SJSA1 (cell line): ENCODE measurements at regions not wholly inside any gene's neighbourhood (a gene's known extent, or its start where the extent isn't known, plus 50 kb on each side); places are given as distances from the start of the nearest gene placed in this dataset.
"Not testable (repeated sequence)": the region's sequence is repeated elsewhere in the genome, so short reads cannot be mapped to it uniquely, and the experiment has no call there.

Experiments used
- DNase-seq, 2 experiments: peaks; one replicate each; pipeline ENCODE4 v3.0.0-alpha.2; 2015 to 2020; ENCODE audit warnings: low spot score in 2 of 2, low read depth in 1 of 2
- H3K27ac ChIP-seq: fragments of 250-450 bp; sonication (Bioruptor Pico); 2 replicates; pipeline ENCODE4 v1.5.1; 2020; ENCODE audit warnings: mild to moderate bottlenecking, moderate library complexity
- H3K27me3 ChIP-seq: fragments of 250-450 bp; sonication (Bioruptor Pico); replicated peaks from 2 replicates; pipeline ENCODE4 v1.5.1; 2020; ENCODE audit warnings: mild to moderate bottlenecking, moderate library complexity
- H3K36me3 ChIP-seq: fragments of 250-450 bp; sonication (Bioruptor Pico); 2 replicates; pipeline ENCODE4 v1.5.1; 2020; ENCODE audit warnings: mild to moderate bottlenecking
- H3K4me1 ChIP-seq: fragments of 250-450 bp; sonication (Bioruptor Pico); replicated peaks from 2 replicates; pipeline ENCODE4 v1.6.1; 2021; ENCODE audit warnings: mild to moderate bottlenecking
- H3K4me3 ChIP-seq: fragments of 250-450 bp; sonication (Bioruptor Pico); 2 replicates; pipeline ENCODE4 v1.5.1; 2020; ENCODE audit warnings: mild to moderate bottlenecking
- H3K9me3 ChIP-seq: fragments of 250-450 bp; sonication (Bioruptor Pico); replicated peaks from 2 replicates; pipeline ENCODE4 v1.5.1; 2020; ENCODE audit warnings: mild to moderate bottlenecking

GRCh38 chr5:43804041-43804440, 201.1 kb downstream of the NNT start:
- peaks cover 30% of the 10 kb centered on the region for H3K4me1 ChIP-seq
- no peak overlapping the region for H3K27ac ChIP-seq
- no peaks in the 10 kb centered on the region for H3K36me3 ChIP-seq
- H3K27me3 ChIP-seq, result no peaks in the 10 kb centered on the region
- no peak overlapping the region for H3K4me3 ChIP-seq
- DNase-seq, result peak in 1 of 2 experiments; percentile 24
- no peaks in the 10 kb centered on the region for H3K9me3 ChIP-seq

DNA sequence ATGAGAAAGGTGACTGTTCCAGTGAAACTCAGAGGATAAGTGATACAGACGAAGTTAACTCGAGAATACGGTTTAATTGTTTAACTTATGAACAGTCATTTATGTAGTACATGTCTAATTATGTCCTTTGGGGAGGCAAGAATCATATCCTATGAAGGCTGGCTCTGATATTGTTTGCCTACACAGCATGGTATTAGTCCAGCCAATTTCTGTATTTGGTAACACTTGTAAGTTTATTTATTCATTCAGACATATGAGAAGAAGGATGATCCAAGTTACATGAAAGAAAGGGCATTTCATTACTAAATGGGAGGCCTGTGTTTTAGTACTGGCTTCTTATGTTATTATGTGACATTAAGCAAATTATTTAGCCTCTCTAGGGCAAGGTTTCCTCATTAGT, 199.7 kb downstream of the NNT start:
- no peaks in the 10 kb centered on the region for H3K9me3 ChIP-seq
- peaks cover 30% of the 10 kb centered on the region for H3K4me1 ChIP-seq
- H3K4me3 ChIP-seq, result no peak overlapping the region
- H3K36me3 ChIP-seq, result no peaks in the 10 kb centered on the region
- H3K27me3 ChIP-seq, result no peaks in the 10 kb centered on the region
- peak overlapping the region; percentile 36 for H3K27ac ChIP-seq
- no peak for DNase-seq

DNA sequence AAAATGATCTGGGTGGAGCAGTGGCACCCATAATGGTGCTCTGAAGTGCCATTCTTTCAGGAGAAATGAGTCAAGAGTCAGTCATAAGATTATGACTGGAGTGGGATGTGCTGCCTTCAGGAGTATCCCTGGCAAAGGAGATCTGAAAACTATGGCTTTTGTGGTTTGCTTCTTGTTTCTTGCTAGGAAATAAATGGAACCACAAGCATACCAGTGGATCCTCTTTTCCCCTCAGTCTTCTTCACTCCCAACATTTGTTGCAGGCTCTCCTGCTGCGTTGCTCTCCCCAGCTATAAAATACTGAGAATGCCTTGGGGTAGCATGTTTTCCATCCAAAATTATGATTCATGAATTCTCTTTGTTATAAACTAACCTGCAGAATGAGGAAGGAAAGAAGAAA, 199.1 kb downstream of the NNT start:
- peaks cover 30% of the 10 kb centered on the region for H3K4me1 ChIP-seq
- H3K9me3 ChIP-seq, result no peaks in the 10 kb centered on the region
- peak; percentile 54 to 82 for DNase-seq
- H3K36me3 ChIP-seq, result no peaks in the 10 kb centered on the region
- no peak overlapping the region for H3K4me3 ChIP-seq
- H3K27ac ChIP-seq, result peak overlapping the region; percentile 36
- H3K27me3 ChIP-seq, result no peaks in the 10 kb centered on the region

DNA sequence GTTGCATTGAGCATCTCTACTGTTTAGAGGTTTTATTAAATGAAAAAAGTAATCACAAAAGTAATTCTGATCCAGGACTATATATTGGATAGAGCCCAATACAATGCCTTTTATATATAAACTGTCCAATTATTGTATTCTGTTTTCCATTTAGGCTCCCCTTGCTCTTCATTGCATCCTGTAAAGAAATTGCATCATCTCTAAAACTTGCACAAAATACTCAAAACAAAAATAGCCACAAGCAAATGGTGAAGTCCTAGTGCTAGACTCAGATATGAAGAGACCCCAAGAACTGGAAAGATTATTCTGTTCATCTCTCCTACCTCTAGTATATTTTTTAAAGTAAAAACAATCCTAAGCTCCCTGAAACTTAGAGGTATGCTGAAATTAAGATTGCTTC, 195.8 kb downstream of the NNT start:
- no peak for DNase-seq
- Histone ChIP-seq H3K27ac (no peak overlapping the region), H3K4me3 (no peak overlapping the region)

GRCh38 chr5:43791880-43792279, 188.9 kb downstream of the NNT start:
- peaks cover 10% of the 10 kb centered on the region; the same call in 1 of the 2 replicates for H3K9me3 ChIP-seq
- not testable (repeated sequence) for H3K27ac ChIP-seq, DNase-seq, H3K4me1 ChIP-seq, H3K4me3 ChIP-seq, H3K27me3 ChIP-seq, H3K36me3 ChIP-seq

More for the DNA sequence above, 195.8 kb downstream of the NNT start:
- Histone ChIP-seq H3K36me3 (no peaks in the 10 kb centered on the region), H3K9me3 (no peaks in the 10 kb centered on the region), H3K4me1 (peaks cover 23% of the 10 kb centered on the region), H3K27me3 (no peaks in the 10 kb centered on the region)

GRCh38 chr5:43785198-43785597, 182.2 kb downstream of the NNT start:
- H3K27ac ChIP-seq, result no peak overlapping the region
- H3K4me1 ChIP-seq, result no peaks in the 10 kb centered on the region
- DNase-seq, result no peak

DNA sequence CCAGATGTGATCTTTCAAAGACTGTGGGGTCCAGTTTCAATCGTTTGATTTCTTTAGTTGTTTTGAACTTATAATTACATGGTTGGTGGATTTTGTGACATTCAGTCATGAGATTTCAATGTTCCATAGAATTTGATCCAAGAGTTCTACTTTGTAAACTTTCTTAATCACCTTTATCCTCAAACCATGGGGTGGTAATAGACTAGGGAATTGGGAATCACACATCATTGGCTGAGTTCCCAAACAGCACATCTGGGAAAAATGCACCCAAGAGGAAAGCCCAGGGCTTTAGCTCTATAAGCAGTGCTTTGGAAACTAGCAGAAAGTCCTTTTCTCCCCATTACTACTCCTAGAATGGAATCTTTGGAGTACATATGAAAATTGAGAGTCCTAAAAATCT, 177.6 kb downstream of the NNT start:
- no peaks in the 10 kb centered on the region for H3K36me3 ChIP-seq
- H3K4me3 ChIP-seq, result no peak overlapping the region
- no peaks in the 10 kb centered on the region for H3K27me3 ChIP-seq
- no peak for DNase-seq
- H3K9me3 ChIP-seq, result no peaks in the 10 kb centered on the region
- H3K4me1 ChIP-seq, result no peaks in the 10 kb centered on the region
- no peak overlapping the region for H3K27ac ChIP-seq

More at GRCh38 chr5:43785198-43785597, 182.2 kb downstream of the NNT start:
- Histone ChIP-seq H3K27me3 (no peaks in the 10 kb centered on the region), H3K4me3 (no peak overlapping the region), H3K36me3 (no peaks in the 10 kb centered on the region), H3K9me3 (peaks cover 6% of the 10 kb centered on the region; the same call in 1 of the 2 replicates)

GRCh38 chr5:43774881-43775399, 172.0 kb downstream of the NNT start:
- no peaks in the 10 kb centered on the region for H3K36me3 ChIP-seq
- DNase-seq, result no peak

GRCh38 chr5:43773478-43773844, 170.5 kb downstream of the NNT start:
- DNase-seq, result peak in 1 of 2 experiments; percentile 89
- Histone ChIP-seq H3K9me3 (no peaks in the 10 kb centered on the region), H3K4me1 (peaks cover 39% of the 10 kb centered on the region), H3K27ac (peak overlapping the region; percentile 99), H3K4me3 (no peak overlapping the region), H3K27me3 (no peaks in the 10 kb centered on the region), H3K36me3 (no peaks in the 10 kb centered on the region)

More at GRCh38 chr5:43774881-43775399, 172.0 kb downstream of the NNT start:
- H3K27ac ChIP-seq, result peak overlapping the region; percentile 99
- no peak overlapping the region for H3K4me3 ChIP-seq
- peaks cover 39% of the 10 kb centered on the region for H3K4me1 ChIP-seq
- H3K9me3 ChIP-seq, result no peaks in the 10 kb centered on the region
- no peaks in the 10 kb centered on the region for H3K27me3 ChIP-seq

DNA sequence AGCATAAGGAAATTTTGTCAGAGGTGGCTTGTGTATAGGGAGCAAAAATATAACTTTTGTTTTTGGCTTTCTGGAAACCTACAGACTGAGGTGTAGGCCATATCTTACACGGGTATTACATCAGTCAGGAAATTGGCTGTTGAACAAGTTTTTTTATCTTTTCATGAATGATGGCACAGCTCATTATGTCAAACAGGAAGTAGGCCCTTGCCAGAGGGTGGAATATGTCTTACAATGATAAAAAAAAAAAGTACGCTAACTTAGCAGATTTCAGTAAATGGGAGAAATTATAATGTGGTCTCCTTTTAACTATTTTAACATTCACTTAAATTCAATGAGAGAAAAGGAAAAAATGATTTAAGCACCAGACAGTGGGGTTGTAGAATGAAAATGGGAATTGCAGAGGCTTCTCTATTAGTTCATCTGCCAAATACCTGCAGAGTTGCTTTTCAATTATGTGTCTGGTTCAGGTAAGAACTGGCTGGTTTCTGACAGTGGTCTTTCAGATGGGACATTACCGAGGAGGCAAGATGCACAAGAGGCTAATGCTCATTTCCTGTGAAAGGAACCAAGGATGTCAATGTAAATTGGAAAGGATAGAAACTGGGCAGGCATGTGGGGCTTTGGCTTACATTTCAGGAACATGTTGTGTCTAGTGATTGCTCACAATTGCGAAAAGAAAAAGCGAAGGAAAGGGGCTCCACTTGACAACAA, 169.9 kb downstream of the NNT start:
- Histone ChIP-seq H3K9me3 (no peaks in the 10 kb centered on the region), H3K36me3 (no peaks in the 10 kb centered on the region), H3K27ac (peak overlapping the region; percentile 99), H3K4me3 (no peak overlapping the region), H3K4me1 (peaks cover 39% of the 10 kb centered on the region), H3K27me3 (no peaks in the 10 kb centered on the region)
- peak in 1 of 2 experiments; percentile 86 for DNase-seq

DNA sequence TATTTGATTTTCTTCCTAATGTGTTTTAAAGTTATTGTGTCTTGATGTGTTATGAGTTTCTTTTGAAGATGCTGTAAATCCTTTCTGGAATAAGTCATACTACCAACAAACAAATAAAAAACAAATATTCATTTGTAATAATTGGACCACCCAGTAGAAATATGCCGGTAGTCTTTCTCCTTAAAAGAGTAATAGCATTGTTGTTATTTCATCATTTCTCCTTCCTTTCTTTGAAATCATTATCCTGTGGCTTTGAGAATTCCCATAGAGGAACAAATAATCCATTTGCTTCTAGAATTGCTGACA, 169.4 kb downstream of the NNT start:
- peak in 1 of 2 experiments; percentile 86 for DNase-seq
- no peak overlapping the region for H3K4me3 ChIP-seq
- no peaks in the 10 kb centered on the region for H3K27me3 ChIP-seq
- H3K36me3 ChIP-seq, result no peaks in the 10 kb centered on the region
- peaks cover 39% of the 10 kb centered on the region for H3K4me1 ChIP-seq
- peak overlapping the region; percentile 99 for H3K27ac ChIP-seq
- no peaks in the 10 kb centered on the region for H3K9me3 ChIP-seq

DNA sequence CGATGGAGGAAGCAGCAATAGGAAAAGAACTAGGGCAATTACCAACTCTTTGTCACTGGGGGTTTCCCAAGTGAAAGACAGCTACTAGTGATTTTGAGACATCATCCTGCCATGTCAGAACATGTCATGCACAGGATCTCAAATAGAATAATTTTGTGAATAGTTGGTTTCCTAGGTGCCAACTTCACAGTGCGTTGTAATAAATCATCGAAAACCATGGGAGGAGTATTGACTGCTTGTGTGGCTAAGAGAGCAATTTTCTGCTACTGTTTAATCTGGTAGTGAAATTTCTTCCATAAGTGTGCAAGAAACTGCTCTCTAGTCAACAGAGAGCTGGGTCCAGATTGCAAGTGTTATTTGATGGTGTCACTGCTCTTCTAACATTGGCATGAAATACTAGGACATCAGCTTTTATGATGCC, 168.6 kb downstream of the NNT start:
- Histone ChIP-seq H3K4me3 (no peak overlapping the region), H3K9me3 (no peaks in the 10 kb centered on the region), H3K27me3 (no peaks in the 10 kb centered on the region), H3K27ac (peak overlapping the region; percentile 99), H3K4me1 (peaks cover 39% of the 10 kb centered on the region), H3K36me3 (no peaks in the 10 kb centered on the region)
- DNase-seq, result peak in 1 of 2 experiments; percentile 5

- Histone ChIP-seq H3K4me3 (no peak overlapping the region), H3K9me3 (no peaks in the 10 kb centered on the region), H3K27ac (no peak overlapping the region), H3K27me3 (no peaks in the 10 kb centered on the region), H3K4me1 (peaks cover 39% of the 10 kb centered on the region), H3K36me3 (no peaks in the 10 kb centered on the region)
- no peak for DNase-seq
These were observed 166.8 kb downstream of the NNT start for GRCh38 chr5:43769571-43770355.
